Erythroblast (primary cell): ENCODE measurements at regions not wholly inside any gene's neighbourhood (a gene's known extent, or its start where the extent isn't known, plus 50 kb on each side); places are given as distances from the start of the nearest gene placed in this dataset.

Experiments
- DNase-seq, 2 experiments: peaks; one replicate each; lab custom pipeline; 2025; lab: John Stamatoyannopoulos, UW
- GATA1 ChIP-seq: IDR thresholded peaks from 2 replicates; pipeline ENCODE4 v1.6.1; 2011; ENCODE audit warnings: low read depth, mild to moderate bottlenecking, control low read depth, low read length, moderate library complexity
- POLR2A ChIP-seq: IDR thresholded peaks from 2 replicates; pipeline ENCODE4 v1.6.1; 2011; ENCODE audit warnings: mild to moderate bottlenecking, low read length

DNA sequence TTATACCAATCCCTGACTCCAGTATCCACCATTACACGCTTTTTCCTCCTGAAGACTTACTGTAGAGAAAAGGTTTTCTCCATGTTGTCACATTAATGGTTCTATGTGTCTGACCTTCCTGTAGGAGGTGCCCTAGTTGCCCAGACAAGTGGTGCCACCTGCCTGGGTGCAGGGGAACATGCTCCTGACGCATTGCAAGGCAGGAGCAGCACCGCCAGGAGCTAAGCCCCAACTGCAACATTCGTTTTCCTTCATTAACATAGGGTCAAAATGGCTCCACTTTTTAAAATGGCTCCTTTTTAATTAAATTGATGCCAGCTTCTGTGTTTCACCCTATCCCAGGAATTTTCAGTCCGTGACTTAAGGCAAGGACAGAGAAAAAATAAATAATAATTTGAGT lies 220.1 kb upstream of the SAMSN1 start:
- TF ChIP-seq GATA1 (no peak), POLR2A (no peak)
- peak; percentile 7 to 24 for DNase-seq

DNA sequence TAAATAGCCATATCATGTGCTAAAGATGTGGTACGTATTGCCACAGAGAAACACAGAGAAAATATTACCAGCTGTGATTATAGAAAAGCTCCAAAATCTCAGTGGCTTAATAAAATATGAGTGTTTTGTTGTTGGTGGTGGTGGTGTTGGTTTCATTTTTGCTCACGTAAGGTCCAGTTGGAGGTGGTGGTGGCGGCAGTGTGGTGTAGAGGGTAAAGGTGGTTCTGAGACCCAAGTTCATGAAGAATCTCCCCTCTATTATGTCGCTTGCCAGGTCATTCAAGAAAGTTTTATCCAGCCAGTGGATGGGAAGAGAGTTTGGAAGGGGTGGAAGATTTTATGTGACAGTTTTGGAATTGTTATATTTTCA lies 217.6 kb upstream of the SAMSN1 start:
- no peak for DNase-seq

DNA sequence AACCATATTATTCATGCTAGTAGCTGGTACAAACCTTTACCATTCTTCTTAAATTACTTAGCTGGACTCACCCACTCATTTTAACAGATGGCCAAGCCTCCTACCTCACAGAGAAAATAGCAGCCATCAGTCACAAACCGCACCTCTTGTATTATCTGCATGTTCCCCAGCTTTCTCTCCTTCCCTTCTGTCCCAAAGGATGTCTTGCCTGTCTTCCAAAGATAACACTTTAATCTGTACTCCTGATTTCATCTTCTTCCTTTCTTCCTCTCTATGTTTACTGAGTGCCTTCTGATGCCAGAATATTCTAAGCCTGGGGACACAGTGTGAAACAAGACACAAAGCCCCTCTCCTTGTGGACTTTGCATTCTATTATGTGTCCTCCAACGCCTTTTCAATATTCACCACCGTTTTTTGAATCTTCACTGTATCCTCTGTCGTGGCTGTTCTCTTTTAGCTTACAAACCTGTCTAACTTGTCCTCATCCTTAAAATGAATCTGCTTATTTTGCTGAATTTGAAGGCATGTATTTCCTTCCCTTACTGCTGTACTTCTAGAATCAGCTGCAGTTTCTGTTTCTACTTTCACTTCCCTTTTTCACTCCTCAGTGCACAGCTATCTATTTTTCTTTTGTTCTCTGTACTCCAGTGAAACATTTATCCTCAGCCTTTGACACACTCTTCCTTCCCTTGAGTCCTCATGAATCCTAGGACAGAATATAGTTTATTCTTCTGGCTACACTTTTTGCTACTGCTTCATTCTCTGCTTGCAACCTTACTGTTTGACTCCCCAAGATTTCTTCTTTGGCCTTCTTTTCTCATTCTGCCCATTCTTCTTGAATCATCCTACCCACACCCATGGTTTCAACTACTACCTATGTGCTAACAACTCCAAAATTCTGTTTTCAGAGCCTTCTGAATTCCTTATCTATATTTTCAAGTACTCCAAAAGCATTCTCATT lies 216.9 kb upstream of the SAMSN1 start:
- no peak for TF ChIP-seq POLR2A
- no peak for TF ChIP-seq GATA1
- peak; percentile 43 to 71 for DNase-seq

More for the DNA sequence above, 217.6 kb upstream of the SAMSN1 start:
- TF ChIP-seq POLR2A (no peak), GATA1 (no peak)

DNA sequence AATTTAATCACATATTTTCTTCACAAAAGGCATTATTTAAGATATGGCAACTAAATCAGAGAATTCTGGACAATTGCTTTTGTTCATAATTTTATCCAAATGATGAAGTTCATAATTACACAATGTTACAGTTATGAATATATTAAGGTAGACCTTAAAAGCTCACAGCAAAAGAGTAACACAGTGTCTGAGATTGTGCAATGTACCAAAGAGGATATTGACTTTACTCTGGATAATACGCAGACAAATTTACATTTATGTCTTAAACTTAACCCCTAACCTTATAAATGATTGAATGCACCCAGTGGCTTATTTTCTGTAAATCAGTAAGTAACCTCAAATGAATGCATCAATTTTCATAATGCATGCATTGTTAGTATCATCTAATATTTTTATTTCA lies 216.2 kb upstream of the SAMSN1 start:
- no peak for DNase-seq
- TF ChIP-seq GATA1 (no peak), POLR2A (no peak)

DNA sequence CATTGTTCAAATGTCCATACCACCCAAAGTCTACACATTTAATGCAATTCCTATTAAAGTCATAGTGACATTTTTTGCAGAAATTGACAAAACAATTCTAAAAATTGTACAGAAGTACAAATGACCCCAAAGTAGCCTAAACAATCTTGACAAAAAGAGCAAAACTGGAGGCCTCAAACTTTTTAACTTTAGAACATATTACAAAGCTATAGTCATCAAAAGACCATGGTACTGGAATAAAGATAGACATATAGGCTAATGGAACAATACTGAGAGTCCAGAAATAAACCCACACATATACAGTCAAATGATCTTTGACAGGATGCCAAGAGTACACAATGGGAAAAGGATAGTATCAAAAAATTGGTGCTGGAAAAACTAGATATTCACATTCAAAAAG lies 213.2 kb upstream of the SAMSN1 start:
- DNase-seq, result no peak
- no peak for TF ChIP-seq POLR2A
- no peak for TF ChIP-seq GATA1

DNA sequence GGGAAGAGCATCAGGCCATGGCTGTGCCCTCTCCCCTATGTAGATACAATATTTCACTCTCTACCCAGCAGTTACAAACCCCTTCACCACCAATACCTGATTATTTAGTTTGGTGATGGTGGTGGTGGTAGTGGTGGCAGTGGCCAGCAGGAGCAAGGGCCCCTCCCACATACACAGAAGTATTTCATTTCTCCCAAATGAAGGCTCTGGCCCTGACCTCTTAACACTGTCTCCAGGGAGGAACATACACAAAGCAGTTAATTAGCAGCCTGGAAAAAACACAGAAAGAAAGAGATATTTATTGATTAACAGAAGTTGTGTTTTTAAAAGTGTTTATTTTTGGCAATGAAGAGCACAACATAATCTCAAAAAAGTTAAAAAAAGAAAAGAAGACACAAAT lies 212.7 kb upstream of the SAMSN1 start:
- TF ChIP-seq POLR2A, result no peak
- no peak for TF ChIP-seq GATA1
- no peak for DNase-seq

DNA sequence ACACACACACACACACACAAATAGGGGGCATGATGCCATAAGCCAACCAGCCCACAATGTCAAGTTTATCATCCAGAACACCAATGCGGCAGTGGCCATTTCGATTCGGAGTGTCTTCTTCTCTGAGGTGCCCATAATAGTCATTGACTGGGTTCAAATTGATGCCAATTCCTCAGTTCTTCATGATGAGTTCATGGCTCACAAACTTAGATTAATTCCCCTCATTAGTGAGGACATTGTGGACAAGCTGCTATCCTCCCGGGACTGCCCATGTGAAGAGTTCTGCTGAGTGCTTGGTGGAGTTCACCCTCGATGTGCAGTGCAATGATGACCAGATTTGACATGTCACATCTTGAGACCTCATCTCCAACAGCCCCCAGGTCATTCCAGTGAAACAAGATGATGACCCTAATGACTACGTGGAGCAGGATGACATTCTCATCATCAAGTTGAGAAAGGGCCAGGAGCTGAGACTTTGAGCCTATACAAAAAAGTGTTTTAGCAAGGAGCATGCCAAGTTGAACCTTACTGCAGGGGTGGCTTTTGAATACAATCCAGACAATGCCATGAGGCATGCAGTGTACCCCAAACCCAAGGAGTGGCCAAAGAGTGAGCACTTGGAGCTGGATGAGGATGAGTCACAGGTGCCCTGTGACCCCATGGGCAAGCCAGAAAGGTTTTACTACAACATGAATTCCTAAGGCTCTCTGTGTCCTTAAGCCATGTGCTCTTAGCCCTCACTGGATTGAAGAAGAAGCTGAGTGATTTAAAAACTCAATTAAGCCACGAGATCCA lies 211.6 kb upstream of the SAMSN1 start:
- TF ChIP-seq GATA1 (no peak), POLR2A (no peak)
- no peak for DNase-seq

DNA sequence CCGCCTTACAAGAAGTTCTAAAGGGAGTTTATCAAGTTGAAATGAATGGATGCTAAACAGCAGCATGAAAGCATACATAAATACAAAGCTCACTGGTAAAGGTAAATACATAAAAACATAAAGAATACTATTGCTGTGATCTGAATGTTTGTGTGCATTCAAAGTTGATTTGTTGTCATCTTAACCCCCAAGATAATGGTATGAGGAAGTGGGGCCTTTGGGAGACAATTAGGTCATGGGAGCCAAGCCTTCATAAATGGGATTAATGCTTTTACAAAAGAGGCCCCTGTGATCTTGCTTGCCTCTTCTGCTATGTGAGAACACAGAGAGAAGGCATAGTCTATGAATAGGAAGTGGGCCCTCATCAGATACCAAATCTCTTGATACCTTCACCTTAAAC lies 209.0 kb upstream of the SAMSN1 start:
- DNase-seq, result no peak
- TF ChIP-seq POLR2A (no peak), GATA1 (no peak)

DNA sequence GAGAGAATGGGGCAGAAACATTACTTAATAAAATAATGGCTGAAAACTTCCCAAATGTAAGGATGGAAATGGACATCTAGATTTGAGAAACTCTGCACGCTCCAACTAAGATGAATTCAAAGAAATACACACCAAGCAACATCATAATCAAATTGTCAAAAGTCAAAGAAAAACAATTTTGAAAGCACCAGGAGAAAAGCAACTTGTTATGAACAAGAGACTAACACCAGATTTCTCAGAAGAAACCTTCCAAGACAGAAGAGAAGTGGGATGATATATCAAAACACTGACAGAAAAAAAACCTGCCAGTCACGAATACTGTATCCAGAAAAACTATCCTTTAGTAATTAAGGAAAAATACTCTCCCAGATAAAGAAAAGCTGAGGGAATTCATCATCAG lies 208.6 kb upstream of the SAMSN1 start:
- TF ChIP-seq GATA1 (no peak), POLR2A (no peak)
- DNase-seq, result peak in 1 of 2 experiments; percentile 34

DNA sequence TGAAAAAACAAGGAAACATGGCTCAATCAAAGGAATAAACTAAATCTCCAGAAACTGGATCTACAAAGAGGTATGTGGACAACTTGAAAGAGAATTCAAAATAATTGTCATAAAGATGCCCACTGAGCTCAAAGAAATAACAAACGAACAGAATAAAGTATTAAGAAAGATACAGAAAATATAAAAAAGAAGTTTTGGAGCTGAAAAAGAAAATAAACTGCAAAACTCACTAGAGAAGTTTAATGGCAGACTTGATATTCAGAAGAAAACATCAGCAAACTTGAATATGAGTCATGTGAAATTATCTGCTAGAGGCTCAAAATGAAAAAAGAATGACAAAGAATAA lies 208.1 kb upstream of the SAMSN1 start:
- no peak for TF ChIP-seq GATA1
- TF ChIP-seq POLR2A, result no peak
- peak in 1 of 2 experiments; percentile 35 for DNase-seq

DNA sequence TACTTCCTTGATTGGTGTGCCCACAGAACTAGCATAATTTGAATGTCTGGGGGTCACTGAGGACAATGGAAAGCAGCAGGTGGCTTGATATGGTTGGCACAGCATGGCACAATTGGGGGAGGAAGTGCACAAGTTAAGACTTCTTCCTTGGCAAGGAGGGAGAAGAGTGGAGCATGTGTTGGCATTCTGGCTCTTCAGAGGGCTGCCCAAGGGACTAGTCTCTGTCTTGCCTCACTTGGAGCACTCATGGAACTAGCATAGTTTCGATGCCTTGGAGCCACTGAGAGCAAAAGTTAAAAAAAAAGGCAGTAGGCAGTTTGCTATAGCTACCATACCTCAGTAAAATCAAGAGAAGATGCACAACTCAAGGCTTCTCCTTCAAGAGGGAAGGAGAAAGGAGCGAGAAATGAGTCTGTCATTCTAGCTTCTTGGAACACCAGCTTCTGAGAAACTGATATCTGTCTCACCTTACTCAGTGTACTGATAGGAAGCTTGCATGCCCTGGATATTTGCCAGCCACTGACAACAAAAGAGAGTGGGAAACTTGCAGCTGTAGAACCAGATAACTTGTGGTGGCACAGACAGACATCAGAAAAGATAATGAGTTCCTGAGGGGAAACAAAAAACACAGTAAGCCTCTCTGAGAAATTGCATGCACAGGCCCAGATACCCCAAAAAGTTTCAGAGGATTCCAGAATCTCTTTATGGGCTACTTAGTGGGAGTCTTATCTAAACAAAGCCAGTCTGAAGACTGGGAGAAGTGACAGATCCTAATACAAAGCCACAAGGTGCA lies 207.5 kb upstream of the SAMSN1 start:
- TF ChIP-seq POLR2A (peak; percentile 76), GATA1 (peak; percentile 83)
- peak; percentile 90 to 99 for DNase-seq

DNA sequence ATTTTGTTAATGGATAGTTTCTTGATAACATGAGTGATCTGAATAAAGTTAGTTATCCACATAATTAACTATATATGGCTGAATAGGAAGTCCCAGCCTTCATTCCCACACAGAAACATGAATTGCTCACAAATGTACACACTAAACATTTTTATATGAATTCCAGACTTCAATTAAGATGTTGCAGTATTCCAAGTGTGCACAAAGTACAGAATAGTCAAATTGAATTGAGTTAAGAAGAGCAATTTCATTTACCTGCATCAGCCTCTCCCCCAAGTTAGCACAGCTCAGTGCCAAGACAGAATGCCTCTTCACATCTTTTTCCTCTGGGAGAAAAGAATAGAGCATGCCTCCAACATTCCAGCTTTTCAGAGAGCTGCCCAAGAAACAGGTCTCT lies 207.0 kb upstream of the SAMSN1 start:
- no peak for TF ChIP-seq POLR2A
- TF ChIP-seq GATA1, result no peak
- DNase-seq, result peak in 1 of 2 experiments; percentile 50

DNA sequence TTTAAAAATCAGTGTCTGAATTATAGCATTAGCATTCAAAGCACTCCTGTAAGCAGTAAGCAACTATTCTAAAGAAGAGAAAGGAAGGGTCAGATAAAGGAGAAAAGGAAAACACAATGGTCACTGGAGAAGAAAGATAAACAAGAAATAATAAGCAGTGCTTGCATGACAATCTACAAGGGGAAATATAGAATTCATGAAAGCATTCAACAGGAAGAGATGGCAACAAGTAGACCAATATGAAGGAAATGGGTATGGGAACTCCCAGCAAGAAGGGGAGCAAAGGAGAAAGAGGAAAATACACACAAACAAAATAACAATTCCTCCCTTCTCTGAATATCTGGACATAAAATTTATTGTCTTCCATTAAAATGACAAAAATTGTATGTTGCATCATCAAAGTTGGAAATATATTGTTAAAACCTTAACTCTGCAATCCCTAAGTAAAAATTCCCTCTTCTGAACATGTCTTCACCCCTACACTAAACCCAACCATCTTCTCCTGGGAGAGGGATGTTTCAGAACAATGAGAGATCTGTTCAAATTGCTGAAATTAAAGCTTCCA lies 206.3 kb upstream of the SAMSN1 start:
- no peak for TF ChIP-seq GATA1
- no peak for TF ChIP-seq POLR2A
- DNase-seq, result peak; percentile 18 to 37
